ENCODE measurements at regions not wholly inside any gene's neighbourhood (a gene's known extent, or its start where the extent isn't known, plus 50 kb on each side); places are given as distances from the start of the nearest gene placed in this dataset.

DNA sequence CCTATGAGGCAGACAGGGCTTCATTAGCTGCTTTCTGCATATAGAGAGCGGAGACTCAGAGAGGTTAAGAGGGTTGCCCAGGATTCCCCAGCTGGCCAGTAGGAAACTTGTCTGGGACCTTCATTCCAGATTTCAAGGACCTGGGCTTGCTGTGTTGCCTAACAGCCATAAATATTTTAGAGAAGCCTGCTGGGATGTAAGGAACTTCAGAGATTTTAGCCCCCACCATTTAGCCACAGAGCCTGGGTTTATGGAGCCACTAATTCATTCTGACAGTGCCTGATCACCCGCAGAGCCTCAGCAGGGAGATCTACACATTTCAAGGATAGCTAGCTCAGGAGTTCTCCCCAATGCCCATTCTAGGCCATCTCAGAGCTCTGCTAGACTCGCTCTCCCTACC, 56.6 kb upstream of the TRUB1 start:
- intact Hi-C loops (cut with DNase I): no loop called here
- no peaks in the 10 kb centered on the region for H3K9me3 ChIP-seq (ENCODE audit: control insufficient read depth, low read length)
- H3K4me1 ChIP-seq (ENCODE audit: control insufficient read depth in 1 of 2, insufficient read depth in 2 of 2, low read length in 2 of 2): peaks cover 0 to 3% of the 10 kb centered on the region in 2 donors
- no peak overlapping the region for H3K4me3 ChIP-seq (ENCODE audit: low read length in 2 of 2)
- no peaks in the 10 kb centered on the region for H3K27me3 ChIP-seq (ENCODE audit: control insufficient read depth in 1 of 2, insufficient read depth in 2 of 2, low read length in 1 of 2)
- WGBS, 2 donors: 97 to 98% methylated on average over 3 of the region's 3 CpGs
- DNase-seq: no peak
- H3K36me3 ChIP-seq (ENCODE audit: control insufficient read depth in 1 of 2, insufficient read depth in 2 of 2, low read length in 1 of 2): no peaks in the 10 kb centered on the region
- H3K27ac ChIP-seq (ENCODE audit: low read depth in 1 of 2, low read length in 2 of 2): no peak overlapping the region
- no peak for ATAC-seq (ENCODE audit: low FRiP score)

GRCh38 chr10:114881901-114882300, 56.1 kb upstream of the TRUB1 start:
- no peak for DNase-seq
- ATAC-seq (ENCODE audit: low FRiP score): no peak
- no peaks in the 10 kb centered on the region for H3K36me3 ChIP-seq (ENCODE audit: control insufficient read depth in 1 of 2, insufficient read depth in 2 of 2, low read length in 1 of 2)
- intact Hi-C loops (cut with DNase I): no loop called here
- H3K4me3 ChIP-seq (ENCODE audit: low read length in 2 of 2): no peak overlapping the region
- no peaks in the 10 kb centered on the region for H3K27me3 ChIP-seq (ENCODE audit: control insufficient read depth in 1 of 2, insufficient read depth in 2 of 2, low read length in 1 of 2)
- 87 to 89% methylated on average over 12 of the region's 12 CpGs for WGBS, 2 donors
- peaks cover 0 to 3% of the 10 kb centered on the region in 2 donors for H3K4me1 ChIP-seq (ENCODE audit: control insufficient read depth in 1 of 2, insufficient read depth in 2 of 2, low read length in 2 of 2)
- H3K27ac ChIP-seq (ENCODE audit: low read depth in 1 of 2, low read length in 2 of 2): no peak overlapping the region
- no peaks in the 10 kb centered on the region for H3K9me3 ChIP-seq (ENCODE audit: control insufficient read depth, low read length)

GRCh38 chr10:114885443-114885842, 52.6 kb upstream of the TRUB1 start:
- ATAC-seq (ENCODE audit: low FRiP score): no peak
- no peaks in the 10 kb centered on the region for H3K27me3 ChIP-seq (ENCODE audit: control insufficient read depth in 1 of 2, insufficient read depth in 2 of 2, low read length in 1 of 2)
- H3K4me1 ChIP-seq (ENCODE audit: control insufficient read depth in 1 of 2, insufficient read depth in 2 of 2, low read length in 2 of 2): peaks cover 0 to 3% of the 10 kb centered on the region in 2 donors
- intact Hi-C loops (cut with DNase I): no loop called here
- H3K4me3 ChIP-seq (ENCODE audit: low read length in 2 of 2): no peak overlapping the region
- WGBS, 2 donors: 48 to 72% methylated on average over 2 of the region's 2 CpGs
- DNase-seq: no peak
- no peaks in the 10 kb centered on the region for H3K36me3 ChIP-seq (ENCODE audit: control insufficient read depth in 1 of 2, insufficient read depth in 2 of 2, low read length in 1 of 2)
- H3K9me3 ChIP-seq (ENCODE audit: control insufficient read depth, low read length): no peaks in the 10 kb centered on the region
- no peak overlapping the region for H3K27ac ChIP-seq (ENCODE audit: low read depth in 1 of 2, low read length in 2 of 2)

Data from aorta (tissue), 5 donors.